Osteoblast (primary cell): ENCODE measurements at regions not wholly inside any gene's neighbourhood (a gene's known extent, or its start where the extent isn't known, plus 50 kb on each side); places are given as distances from the start of the nearest gene placed in this dataset.
A peak's percentile ranks its signal among the peaks of the same experiment; 100 is the strongest.

Source experiments
- DNase-seq: peaks from one replicate; pipeline ENCODE4 v3.0.0; 2011; ENCODE audit warnings: low spot score, mixed read lengths; ENCODE audit not compliant: insufficient read length; ENCODE audit errors: missing footprints
- H2AFZ ChIP-seq: 2 replicates; pipeline ENCODE4 v1.6.0; 2011; ENCODE audit warnings: mild to moderate bottlenecking, low read length
- H3K27ac ChIP-seq: 2 replicates; pipeline ENCODE4 v1.5.1; 2011; ENCODE audit warnings: mild to moderate bottlenecking, low read depth, low read length, moderate library complexity
- H3K27me3 ChIP-seq: 2 replicates; pipeline ENCODE4 v1.6.0; 2012; ENCODE audit warnings: mild to moderate bottlenecking, control low read depth, inconsistent platforms, low read length, moderate library complexity; ENCODE audit not compliant: insufficient read depth
- H3K36me3 ChIP-seq: 2 replicates; pipeline ENCODE4 v1.5.1; 2011; ENCODE audit warnings: mild to moderate bottlenecking, low read length, control low read depth, moderate library complexity; ENCODE audit not compliant: insufficient read depth
- H3K4me1 ChIP-seq: 2 replicates; pipeline ENCODE4 v1.5.1; 2011; ENCODE audit warnings: mild to moderate bottlenecking, low read length, control low read depth, moderate library complexity; ENCODE audit not compliant: insufficient read depth
- H3K4me2 ChIP-seq: 2 replicates; pipeline ENCODE4 v1.6.0; 2011; ENCODE audit warnings: mild to moderate bottlenecking, low read length; ENCODE audit not compliant: insufficient read depth
- H3K4me3 ChIP-seq: fragments of 200-600 bp; sonication (generic); 3 replicates; pipeline ENCODE4 v1.5.1; 2012; ENCODE audit warnings: mild to moderate bottlenecking, low read length, inconsistent platforms; ENCODE audit not compliant: insufficient read depth
- H3K79me2 ChIP-seq: 2 replicates; pipeline ENCODE4 v1.6.0; 2012; ENCODE audit warnings: mild to moderate bottlenecking, low read length, control low read depth, inconsistent platforms; ENCODE audit not compliant: insufficient read depth
- H3K9me3 ChIP-seq: 2 replicates; pipeline ENCODE4 v1.5.1; 2011; ENCODE audit warnings: low read depth, low read length, control low read depth
- H4K20me1 ChIP-seq: 2 replicates; pipeline ENCODE4 v1.6.0; 2012; ENCODE audit warnings: mild to moderate bottlenecking, low read length, control low read depth; ENCODE audit not compliant: insufficient read depth
- CTCF ChIP-seq: IDR thresholded peaks from 2 replicates; pipeline ENCODE4 v1.5.1; 2011; ENCODE audit warnings: mild to moderate bottlenecking, low read depth, low read length, moderate library complexity; ENCODE audit errors: extremely low read depth

- Histone ChIP-seq H4K20me1 (no peaks in the 10 kb centered on the region), H2AFZ (no peak overlapping the region), H3K27me3 (no peaks in the 10 kb centered on the region), H3K9me3 (no peaks in the 10 kb centered on the region), H3K79me2 (no peaks in the 10 kb centered on the region), H3K27ac (no peak overlapping the region), H3K36me3 (no peaks in the 10 kb centered on the region), H3K4me2 (no peak overlapping the region), H3K4me3 (no peak overlapping the region), H3K4me1 (no peaks in the 10 kb centered on the region)
- no peak for DNase-seq
- TF ChIP-seq CTCF = no peak
These were observed 99.2 kb upstream of the VEPH1 start for GRCh38 chr3:157602424-157602823.

- DNase-seq = no peak
- Histone ChIP-seq H3K79me2 (no peaks in the 10 kb centered on the region), H2AFZ (no peak overlapping the region), H3K36me3 (no peaks in the 10 kb centered on the region), H3K4me2 (no peak overlapping the region), H3K4me1 (no peaks in the 10 kb centered on the region), H3K27ac (no peak overlapping the region), H3K27me3 (peaks cover 11% of the 10 kb centered on the region), H3K9me3 (no peaks in the 10 kb centered on the region), H3K4me3 (no peak overlapping the region), H4K20me1 (no peaks in the 10 kb centered on the region)
- no peak for TF ChIP-seq CTCF
These were observed 92.0 kb upstream of the VEPH1 start for GRCh38 chr3:157595259-157595658.

- no peaks in the 10 kb centered on the region for H3K79me2 ChIP-seq
- H3K4me2 ChIP-seq = no peak overlapping the region
- TF ChIP-seq CTCF = peak; percentile 34
- H2AFZ ChIP-seq = no peak overlapping the region
- no peaks in the 10 kb centered on the region for H3K9me3 ChIP-seq
- H3K27me3 ChIP-seq = peaks cover 11% of the 10 kb centered on the region
- H3K36me3 ChIP-seq = no peaks in the 10 kb centered on the region
- H4K20me1 ChIP-seq = no peaks in the 10 kb centered on the region
- DNase-seq = no peak
- no peak overlapping the region for H3K27ac ChIP-seq
- H3K4me3 ChIP-seq = no peak overlapping the region
- no peaks in the 10 kb centered on the region for H3K4me1 ChIP-seq
These were observed 91.2 kb upstream of the VEPH1 start for GRCh38 chr3:157594413-157594812.

- no peaks in the 10 kb centered on the region for H3K36me3 ChIP-seq
- H3K9me3 ChIP-seq = no peaks in the 10 kb centered on the region
These were observed 89.6 kb upstream of the VEPH1 start for GRCh38 chr3:157592769-157593168.

More at GRCh38 chr3:157592769-157593168, 89.6 kb upstream of the VEPH1 start:
- no peak for TF ChIP-seq CTCF
- H2AFZ ChIP-seq = no peak overlapping the region
- H3K4me3 ChIP-seq = no peak overlapping the region
- no peaks in the 10 kb centered on the region for H3K79me2 ChIP-seq
- H3K4me1 ChIP-seq = no peaks in the 10 kb centered on the region
- no peak for DNase-seq
- no peak overlapping the region for H3K27ac ChIP-seq
- no peak overlapping the region for H3K4me2 ChIP-seq
- no peaks in the 10 kb centered on the region for H4K20me1 ChIP-seq
- peaks cover 11% of the 10 kb centered on the region for H3K27me3 ChIP-seq
